ENCODE measurements at regions not wholly inside any gene's neighbourhood (a gene's known extent, or its start where the extent isn't known, plus 50 kb on each side); places are given as distances from the start of the nearest gene placed in this dataset.
"Not testable (repeated sequence)": the region's sequence is repeated elsewhere in the genome, so short reads cannot be mapped to it uniquely, and the experiment has no call there.

- DNase-seq (ENCODE audit: low read depth): no peak
Measured at GRCh38 chr5:37915097-37915736, 75.4 kb upstream of the GDNF start.

GRCh38 chr5:37909610-37910266 is 69.9 kb upstream of the GDNF start:
- not testable (repeated sequence) for DNase-seq (ENCODE audit: low read depth)

GRCh38 chr5:37906416-37906815 is 66.6 kb upstream of the GDNF start:
- no peak for DNase-seq (ENCODE audit: low read depth)

- no peak for DNase-seq (ENCODE audit: low read depth)
Measured at GRCh38 chr5:37905230-37905629, 65.4 kb upstream of the GDNF start.

GRCh38 chr5:37902323-37902722 is 62.5 kb upstream of the GDNF start:
- no peak for DNase-seq (ENCODE audit: low read depth)

- DNase-seq (ENCODE audit: low read depth): peak; percentile 41
Measured at GRCh38 chr5:37900692-37901091, 60.9 kb upstream of the GDNF start.

GRCh38 chr5:37899037-37899436 is 59.2 kb upstream of the GDNF start:
- DNase-seq (ENCODE audit: low read depth): no peak

GRCh38 chr5:37896159-37896558 is 56.3 kb upstream of the GDNF start:
- no peak for DNase-seq (ENCODE audit: low read depth)

- DNase-seq (ENCODE audit: low read depth): no peak
Measured at GRCh38 chr5:37893434-37894134, 53.7 kb upstream of the GDNF start.

GRCh38 chr5:37892586-37892985 is 52.7 kb upstream of the GDNF start:
- DNase-seq (ENCODE audit: low read depth): no peak

GRCh38 chr5:37891832-37892231 is 52.0 kb upstream of the GDNF start:
- no peak for DNase-seq (ENCODE audit: low read depth)

- DNase-seq (ENCODE audit: low read depth): peak; percentile 53
Measured at GRCh38 chr5:37889612-37890317, 49.9 kb upstream of the GDNF start.
